PFSK-1 (cell line): ENCODE measurements at regions not wholly inside any gene's neighbourhood (a gene's known extent, or its start where the extent isn't known, plus 50 kb on each side); places are given as distances from the start of the nearest gene placed in this dataset.

Experiments
- REST ChIP-seq, 2 experiments: IDR thresholded peaks; 2 replicates each; pipeline versions ENCODE4 v1.6.1 to v1.8.0; 2011 to 2012; ENCODE audit warnings: low read depth in 2 of 2, low read length in 2 of 2, control low read depth in 1 of 2, inconsistent platforms in 1 of 2, mild to moderate bottlenecking in 1 of 2, moderate library complexity in 1 of 2; ENCODE audit not compliant: insufficient read depth in 1 of 2
- SIN3A ChIP-seq: IDR thresholded peaks from 2 replicates; pipeline ENCODE4 v1.6.1; 2012; ENCODE audit warnings: mild to moderate bottlenecking, low read length, moderate library complexity, borderline replicate concordance; ENCODE audit not compliant: insufficient read depth
- TAF1 ChIP-seq: IDR thresholded peaks from 2 replicates; pipeline ENCODE4 v1.6.1; 2012; ENCODE audit warnings: low read length, control low read depth, borderline replicate concordance; ENCODE audit not compliant: insufficient read depth

DNA sequence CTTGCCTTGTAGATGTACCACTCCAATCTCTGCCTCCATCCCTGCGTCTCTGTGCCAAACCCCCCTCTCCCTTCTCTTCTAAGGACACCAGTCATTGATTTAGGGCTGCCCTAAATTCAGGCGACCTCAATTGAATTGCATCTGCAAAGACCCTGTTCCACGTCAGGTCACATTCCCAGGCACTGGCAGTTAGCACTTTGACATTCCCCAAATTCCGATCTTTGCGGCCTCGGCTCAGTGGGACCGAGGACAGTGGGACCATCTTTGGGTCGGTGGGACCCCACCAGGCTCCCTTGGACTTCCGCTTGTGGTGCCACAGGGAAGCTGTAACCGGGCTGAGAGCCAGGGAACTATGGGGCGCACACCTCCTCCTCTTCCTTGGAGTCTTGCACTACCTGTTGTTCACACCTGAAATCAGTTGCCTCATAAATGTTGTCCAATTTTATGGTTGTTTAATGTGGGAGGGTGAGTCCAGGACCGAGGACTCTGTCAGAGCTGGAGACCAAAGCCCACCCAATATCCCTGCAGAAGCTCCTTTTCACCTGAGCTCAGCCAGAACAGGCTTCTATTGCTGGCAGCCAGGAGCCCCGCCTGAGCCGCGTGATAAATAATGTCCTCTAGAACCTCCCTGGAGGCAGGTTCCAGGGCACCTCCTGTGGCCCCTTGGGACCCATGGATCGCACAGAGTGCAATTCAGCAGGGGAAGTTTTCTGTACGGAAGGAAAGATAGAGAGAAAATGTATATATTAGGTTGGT lies 271.6 kb downstream of the EIPR1 start:
- TF ChIP-seq SIN3A (no peak), TAF1 (no peak), REST (IDR thresholded peaks at IDR 0.05; ENCODE audit: insufficient read depth in 1 of 2, low read depth in 2 of 2, low read length in 2 of 2) (no peak)
